ENCODE measurements at regions not wholly inside any gene's neighbourhood (a gene's known extent, or its start where the extent isn't known, plus 50 kb on each side); places are given as distances from the start of the nearest gene placed in this dataset.
A peak's percentile ranks its signal among the peaks of the same experiment; 100 is the strongest.

GRCh38 chr6:150651808-150652470 is 52.3 kb downstream of the PLEKHG1 start:
- DNase-seq (ENCODE audit: low read depth in 2 of 2): no peak

DNA sequence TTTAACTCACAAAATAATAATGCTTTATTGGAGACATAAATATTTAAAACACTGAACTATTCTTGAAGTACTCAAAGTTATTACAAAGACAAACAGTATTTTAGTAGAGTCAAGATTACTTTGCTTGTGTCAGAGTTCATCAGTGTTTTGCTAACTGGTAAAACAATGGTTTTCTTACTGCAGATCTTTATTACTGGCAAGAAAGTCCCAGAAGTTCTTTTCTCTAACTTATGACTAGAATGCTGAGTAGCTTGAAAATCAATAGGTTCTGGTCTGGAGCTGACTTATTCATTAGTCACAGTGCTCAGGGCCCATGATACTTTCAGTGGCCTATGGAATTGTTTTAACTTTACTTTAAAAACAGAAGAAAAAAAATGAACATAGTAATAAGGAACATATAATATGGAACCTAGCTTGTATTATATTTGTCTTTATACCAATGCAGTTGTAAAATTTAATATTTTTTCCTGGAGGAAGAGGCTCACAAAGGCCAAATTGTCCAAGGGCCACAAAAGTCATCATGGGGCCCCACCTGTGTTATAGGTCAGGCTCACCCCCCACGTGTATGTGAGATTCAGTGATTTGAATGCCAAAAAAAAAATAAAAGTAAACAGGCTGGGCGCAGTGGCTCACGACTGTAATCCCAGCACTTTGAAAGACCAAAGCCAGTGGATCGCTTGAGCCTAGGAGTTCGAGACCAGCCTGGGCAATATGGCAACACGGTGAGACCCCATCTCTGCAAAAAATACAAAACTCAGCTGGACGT is 53.3 kb downstream of the PLEKHG1 start:
- DNase-seq (ENCODE audit: low read depth in 2 of 2): no peak

GRCh38 chr6:150654608-150655007 is 54.9 kb downstream of the PLEKHG1 start:
- DNase-seq (ENCODE audit: low read depth in 2 of 2): no peak

GRCh38 chr6:150656156-150656555 is 56.5 kb downstream of the PLEKHG1 start:
- DNase-seq (ENCODE audit: low read depth in 2 of 2): no peak

GRCh38 chr6:150658421-150658820 is 58.7 kb downstream of the PLEKHG1 start:
- DNase-seq (ENCODE audit: low read depth in 2 of 2): no peak

GRCh38 chr6:150659046-150659763 is 59.5 kb downstream of the PLEKHG1 start:
- DNase-seq (ENCODE audit: low read depth in 2 of 2): no peak

GRCh38 chr6:150661216-150662007 is 61.7 kb downstream of the PLEKHG1 start:
- no peak for DNase-seq (ENCODE audit: low read depth in 2 of 2)

GRCh38 chr6:150662814-150663213 is 63.1 kb downstream of the PLEKHG1 start:
- no peak for DNase-seq (ENCODE audit: low read depth in 2 of 2)

- DNase-seq (ENCODE audit: low read depth in 2 of 2): no peak
Measured at GRCh38 chr6:150664091-150664490, 64.4 kb downstream of the PLEKHG1 start.

DNA sequence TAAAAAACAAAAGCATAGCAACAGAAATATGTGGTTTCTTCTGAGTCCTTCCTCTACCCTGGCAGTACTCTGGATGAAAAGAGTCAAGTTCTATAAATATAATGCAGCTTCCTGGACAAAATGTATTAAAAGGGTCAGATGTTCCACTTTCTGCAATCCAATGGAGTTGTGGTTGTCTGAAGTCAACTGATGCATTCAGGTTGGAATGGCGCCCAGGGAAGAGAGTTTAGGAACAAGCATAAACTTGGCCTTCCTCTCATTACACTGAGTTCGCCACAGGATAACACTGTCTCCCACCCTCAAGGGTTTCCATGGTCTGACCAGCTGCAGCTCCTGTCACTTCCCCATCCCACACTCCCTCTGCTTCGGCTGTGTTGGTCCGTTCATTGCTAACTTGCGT is 66.4 kb downstream of the PLEKHG1 start:
- DNase-seq (ENCODE audit: low read depth in 2 of 2): no peak

GRCh38 chr6:150667359-150667758 is 67.7 kb downstream of the PLEKHG1 start:
- no peak for DNase-seq (ENCODE audit: low read depth in 2 of 2)

GRCh38 chr6:150667977-150668716 is 68.5 kb downstream of the PLEKHG1 start:
- DNase-seq (ENCODE audit: low read depth in 2 of 2): peak; percentile 75 to 76

DNA sequence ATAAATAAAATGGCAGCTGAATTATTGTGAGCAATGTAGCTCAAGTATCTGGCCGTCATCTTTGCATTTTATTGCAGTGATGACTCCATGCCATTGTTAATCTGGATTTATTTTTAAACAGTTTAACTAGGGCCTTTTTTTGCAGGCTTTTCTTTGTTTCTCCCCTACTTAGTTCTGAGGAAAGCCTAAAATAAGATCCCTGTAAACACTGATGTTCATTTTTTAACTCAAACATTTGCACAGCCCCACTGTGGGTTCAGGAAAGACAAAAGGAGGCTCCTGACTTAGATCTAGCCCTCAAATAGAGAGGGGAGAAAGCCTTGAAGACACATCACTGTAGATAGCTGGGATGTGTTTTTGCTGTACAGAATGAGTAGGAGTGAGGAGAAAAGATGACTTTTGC is 69.2 kb downstream of the PLEKHG1 start:
- DNase-seq (ENCODE audit: low read depth in 2 of 2): no peak

- no peak for DNase-seq (ENCODE audit: low read depth in 2 of 2)
Measured at GRCh38 chr6:150670311-150670710, 70.6 kb downstream of the PLEKHG1 start.

DNA sequence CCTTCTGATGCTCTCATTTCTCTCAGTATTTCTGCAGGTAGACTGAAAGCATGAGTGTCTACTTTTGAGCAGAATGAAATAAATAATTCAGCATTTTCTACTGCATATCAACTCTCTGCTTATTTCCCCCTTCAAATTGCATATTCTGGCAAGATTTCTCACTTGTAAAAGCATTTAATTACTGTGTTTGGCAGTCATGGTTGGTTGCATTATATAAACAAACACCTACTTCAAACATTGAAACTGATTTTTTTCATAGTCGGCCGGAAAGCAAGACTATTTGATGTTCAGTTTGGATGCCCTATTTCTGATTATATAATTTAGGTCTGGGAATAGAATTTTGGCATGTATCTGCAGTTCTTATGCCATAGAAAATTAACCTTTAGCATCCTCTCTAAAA is 73.1 kb downstream of the PLEKHG1 start:
- no peak for DNase-seq (ENCODE audit: low read depth in 2 of 2)

- no peak for DNase-seq (ENCODE audit: low read depth in 2 of 2)
Measured at GRCh38 chr6:150673720-150674346, 74.1 kb downstream of the PLEKHG1 start.

GRCh38 chr6:150676344-150676743 is 76.7 kb downstream of the PLEKHG1 start:
- DNase-seq (ENCODE audit: low read depth in 2 of 2): no peak

- no peak for DNase-seq (ENCODE audit: low read depth in 2 of 2)
Measured at GRCh38 chr6:150676772-150677171, 77.1 kb downstream of the PLEKHG1 start.

DNA sequence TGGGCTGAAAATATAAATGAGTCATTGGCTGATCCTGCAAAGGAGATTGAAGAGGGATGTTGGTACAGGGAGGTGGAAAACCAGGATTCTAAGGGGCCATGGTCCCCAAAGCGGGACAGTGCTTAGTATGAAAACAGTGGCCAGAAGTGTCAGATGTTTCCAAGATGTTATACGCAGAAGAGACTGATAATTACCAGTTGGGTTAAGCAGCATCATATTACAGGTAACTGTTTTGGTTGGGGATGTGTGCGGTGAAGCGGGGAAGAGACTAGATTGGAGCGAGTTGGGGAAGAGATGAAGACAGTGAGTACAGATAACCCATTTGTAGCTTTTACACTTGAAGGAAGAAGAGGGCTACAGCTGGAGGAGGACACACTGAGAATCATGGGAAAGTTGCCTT is 80.8 kb downstream of the PLEKHG1 start:
- no peak for DNase-seq (ENCODE audit: low read depth in 2 of 2)

DNA sequence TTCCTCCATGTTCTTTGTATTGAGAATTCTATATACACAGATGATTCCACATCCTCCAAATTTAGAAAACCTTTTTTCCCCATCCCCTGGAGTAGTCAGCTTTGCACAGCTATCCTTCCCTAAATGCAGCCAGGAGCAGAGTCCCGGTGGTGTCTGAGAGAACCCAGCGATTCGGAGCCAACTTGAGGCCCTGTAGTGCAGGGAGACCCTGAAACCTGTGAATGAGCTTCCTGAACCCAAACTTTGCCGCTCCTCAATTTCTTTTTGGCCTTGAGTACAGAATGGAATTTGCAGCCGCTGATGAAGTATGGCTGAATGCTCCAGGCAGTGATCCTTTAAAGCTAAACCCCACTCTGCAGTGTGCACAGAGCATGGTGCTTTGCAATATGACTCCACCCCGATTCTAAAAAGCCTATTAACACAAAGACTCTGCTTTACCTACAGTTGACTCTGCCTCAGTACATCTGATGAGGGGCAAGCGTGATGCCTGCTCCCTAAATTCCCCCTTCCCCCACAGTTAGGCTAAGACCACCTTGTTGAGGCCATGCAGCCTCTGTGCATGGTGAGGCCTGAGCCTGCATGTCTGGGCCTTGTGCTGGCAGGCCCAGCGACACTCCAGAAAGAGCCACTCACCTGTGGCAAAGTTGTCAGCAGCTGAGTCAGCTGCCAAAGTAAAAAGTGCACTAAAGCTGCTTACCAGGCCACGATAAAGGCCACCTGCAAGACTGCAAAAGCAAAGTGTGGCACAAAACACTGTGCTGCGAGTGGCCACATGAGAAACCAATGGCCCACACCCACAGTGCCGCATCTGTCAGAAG is 82.1 kb downstream of the PLEKHG1 start:
- no peak for DNase-seq (ENCODE audit: low read depth in 2 of 2)
